Lower lobe of right lung (tissue), 2 donors: ENCODE measurements at regions not wholly inside any gene's neighbourhood (a gene's known extent, or its start where the extent isn't known, plus 50 kb on each side); places are given as distances from the start of the nearest gene placed in this dataset.

Experiments used
- ATAC-seq, 2 donors: fragments of 200-7000 bp; cut with Tn5 transposase; one replicate each; pipeline ENCODE4 v1.9.1; 2020 to 2022; ENCODE audit warnings: mild to moderate bottlenecking in 2 of 2, moderate library complexity in 2 of 2
- DNase-seq: peaks from one replicate; pipeline ENCODE4 v3.0.0-alpha.2; 2020
- H3K27ac ChIP-seq: fragments of 200-600 bp; one replicate; pipeline ENCODE4 v1.8.0; 2022
- H3K27me3 ChIP-seq: fragments of 200-600 bp; one replicate; pipeline ENCODE4 v1.8.0; 2022; ENCODE audit warnings: low read depth
- H3K36me3 ChIP-seq: fragments of 200-600 bp; one replicate; pipeline ENCODE4 v1.8.0; 2022; ENCODE audit warnings: mild to moderate bottlenecking
- H3K4me1 ChIP-seq: fragments of 200-600 bp; one replicate; pipeline ENCODE4 v1.8.0; 2022
- H3K4me3 ChIP-seq: fragments of 200-600 bp; one replicate; pipeline ENCODE4 v1.8.0; 2022; ENCODE audit warnings: mild to moderate bottlenecking
- H3K9me3 ChIP-seq: fragments of 200-600 bp; one replicate; pipeline ENCODE4 v1.8.0; 2022
- intact Hi-C: fragments of 100-400 bp; cut with DNase I; formaldehyde crosslinking; loops from one replicate; pipeline ENCODE4 v1.11.0; 2022
- TF ChIP-seq, protein P1 (sequence below): fragments of 200-600 bp; IDR thresholded peaks from one replicate; pipeline ENCODE4 v1.8.0; 2022; ENCODE audit warnings: antibody characterized with exemption, mild to moderate bottlenecking
- donor health status: DM: no; HTN: yes; CAD: no; lungs with severe emphysema.

DNA sequence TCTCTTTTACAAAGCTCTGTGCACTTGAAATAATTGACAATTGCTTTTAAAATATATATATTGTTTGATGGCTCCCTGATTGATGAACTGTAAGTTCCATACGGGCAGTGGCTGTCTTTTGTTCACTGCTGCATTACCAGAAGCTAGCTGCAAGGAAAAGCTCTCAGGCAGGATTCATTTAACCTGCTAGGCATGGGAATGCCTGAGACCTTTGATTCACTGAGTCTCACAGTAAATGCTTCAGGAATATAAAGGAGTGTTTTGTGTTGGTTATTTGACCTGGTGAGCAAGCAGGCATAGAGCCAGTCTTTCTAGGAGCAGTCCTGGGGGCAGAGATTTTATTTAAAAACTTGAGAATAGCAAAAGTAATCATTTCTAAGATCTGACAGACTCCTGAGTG lies 193.2 kb upstream of the ITGA4 start:
- Histone ChIP-seq H3K4me1 (no peaks in the 10 kb centered on the region), H3K9me3 (no peaks in the 10 kb centered on the region), H3K27me3 (no peaks in the 10 kb centered on the region), H3K4me3 (no peak overlapping the region), H3K36me3 (no peaks in the 10 kb centered on the region), H3K27ac (no peak overlapping the region)
- intact Hi-C loops, result no loop called here
- ATAC-seq (no peak), DNase-seq (no peak)
- TF ChIP-seq, protein P1, sequence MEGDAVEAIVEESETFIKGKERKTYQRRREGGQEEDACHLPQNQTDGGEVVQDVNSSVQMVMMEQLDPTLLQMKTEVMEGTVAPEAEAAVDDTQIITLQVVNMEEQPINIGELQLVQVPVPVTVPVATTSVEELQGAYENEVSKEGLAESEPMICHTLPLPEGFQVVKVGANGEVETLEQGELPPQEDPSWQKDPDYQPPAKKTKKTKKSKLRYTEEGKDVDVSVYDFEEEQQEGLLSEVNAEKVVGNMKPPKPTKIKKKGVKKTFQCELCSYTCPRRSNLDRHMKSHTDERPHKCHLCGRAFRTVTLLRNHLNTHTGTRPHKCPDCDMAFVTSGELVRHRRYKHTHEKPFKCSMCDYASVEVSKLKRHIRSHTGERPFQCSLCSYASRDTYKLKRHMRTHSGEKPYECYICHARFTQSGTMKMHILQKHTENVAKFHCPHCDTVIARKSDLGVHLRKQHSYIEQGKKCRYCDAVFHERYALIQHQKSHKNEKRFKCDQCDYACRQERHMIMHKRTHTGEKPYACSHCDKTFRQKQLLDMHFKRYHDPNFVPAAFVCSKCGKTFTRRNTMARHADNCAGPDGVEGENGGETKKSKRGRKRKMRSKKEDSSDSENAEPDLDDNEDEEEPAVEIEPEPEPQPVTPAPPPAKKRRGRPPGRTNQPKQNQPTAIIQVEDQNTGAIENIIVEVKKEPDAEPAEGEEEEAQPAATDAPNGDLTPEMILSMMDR, result no peak

- no peak overlapping the region for H3K4me3 ChIP-seq
- H3K9me3 ChIP-seq, result no peaks in the 10 kb centered on the region
- DNase-seq (no peak), ATAC-seq (no peak)
- no peaks in the 10 kb centered on the region for H3K27me3 ChIP-seq
- H3K4me1 ChIP-seq, result no peaks in the 10 kb centered on the region
- H3K27ac ChIP-seq, result no peak overlapping the region
- TF ChIP-seq, protein P1, result no peak
- intact Hi-C loops, result no loop called here
- H3K36me3 ChIP-seq, result no peaks in the 10 kb centered on the region
Measured at GRCh38 chr2:181264441-181264840, 192.7 kb upstream of the ITGA4 start.

DNA sequence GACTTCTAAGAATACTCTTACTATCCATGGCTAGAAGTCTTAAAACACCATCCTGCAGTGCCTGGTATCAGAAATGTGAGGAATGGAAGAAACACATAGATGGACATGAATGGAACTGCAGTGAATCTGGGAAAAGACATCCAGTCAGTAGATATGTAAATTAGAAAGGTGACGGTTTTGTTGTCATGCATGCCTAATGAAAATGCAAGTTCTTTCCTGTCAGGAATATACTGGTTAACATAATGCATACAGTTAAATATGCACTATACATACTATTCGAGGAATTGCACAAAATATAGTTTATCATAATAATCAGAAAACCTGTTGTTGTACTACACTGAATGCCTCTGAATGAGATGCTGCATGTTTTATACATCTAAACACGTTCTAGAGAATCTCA lies 190.6 kb upstream of the ITGA4 start:
- TF ChIP-seq, protein P1, result no peak
- H3K27me3 ChIP-seq, result no peaks in the 10 kb centered on the region
- no peak for DNase-seq
- intact Hi-C loops, result no loop called here
- H3K27ac ChIP-seq, result no peak overlapping the region
- H3K4me1 ChIP-seq, result no peaks in the 10 kb centered on the region
- H3K9me3 ChIP-seq, result no peaks in the 10 kb centered on the region
- no peak for ATAC-seq
- no peaks in the 10 kb centered on the region for H3K36me3 ChIP-seq
- H3K4me3 ChIP-seq, result no peak overlapping the region

GRCh38 chr2:181268174-181268867 lies 188.9 kb upstream of the ITGA4 start:
- no peaks in the 10 kb centered on the region for H3K9me3 ChIP-seq
- no peaks in the 10 kb centered on the region for H3K4me1 ChIP-seq
- H3K27me3 ChIP-seq, result no peaks in the 10 kb centered on the region
- no peaks in the 10 kb centered on the region for H3K36me3 ChIP-seq
- intact Hi-C loops, result no loop called here
- H3K4me3 ChIP-seq, result no peak overlapping the region
- H3K27ac ChIP-seq, result no peak overlapping the region
- no peak for DNase-seq
- TF ChIP-seq, protein P1, result no peak
- ATAC-seq, result no peak

DNA sequence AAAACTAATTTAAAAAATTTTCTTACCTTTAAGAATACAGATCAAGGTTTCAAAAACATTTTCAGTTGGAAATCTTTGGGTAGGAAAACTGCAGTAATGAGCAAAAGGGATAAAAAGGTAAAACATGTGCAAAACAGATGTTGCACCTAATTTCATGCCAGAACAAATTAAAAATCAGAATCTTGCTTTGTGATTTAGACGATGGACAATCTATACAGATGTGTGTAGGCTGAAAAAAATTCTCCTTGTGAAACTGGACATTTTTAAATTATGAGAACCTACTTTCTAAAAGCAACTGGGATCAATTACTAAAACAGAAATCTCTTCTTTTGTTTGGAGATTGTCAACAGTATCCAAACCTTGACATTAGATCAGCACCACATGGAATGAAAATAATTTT lies 183.2 kb upstream of the ITGA4 start:
- TF ChIP-seq, protein P1, result no peak
- ATAC-seq (no peak), DNase-seq (no peak)
- H3K4me1 ChIP-seq, result no peaks in the 10 kb centered on the region
- H3K4me3 ChIP-seq, result no peak overlapping the region
- H3K9me3 ChIP-seq, result no peaks in the 10 kb centered on the region
- intact Hi-C loops, result no loop called here
- no peaks in the 10 kb centered on the region for H3K36me3 ChIP-seq
- no peak overlapping the region for H3K27ac ChIP-seq
- H3K27me3 ChIP-seq, result no peaks in the 10 kb centered on the region
